ENCODE measurements at regions not wholly inside any gene's neighbourhood (a gene's known extent, or its start where the extent isn't known, plus 50 kb on each side); places are given as distances from the start of the nearest gene placed in this dataset.
"Not testable (repeated sequence)": the region's sequence is repeated elsewhere in the genome, so short reads cannot be mapped to it uniquely, and the experiment has no call there.

- no peak overlapping the region for H3K4me3 Mint-ChIP-seq
- CTCF ChIA-PET, result no interaction called here
- POLR2A ChIA-PET, result no interaction called here
- no peaks in the 10 kb centered on the region for H3K36me3 Mint-ChIP-seq (ENCODE audit: low read depth)
- no peak for DNase-seq
- H3K9me3 Mint-ChIP-seq, result peaks cover 5% of the 10 kb centered on the region
- H3K4me1 Mint-ChIP-seq, result no peaks in the 10 kb centered on the region
- no peak overlapping the region for H3K27ac Mint-ChIP-seq
- no peaks in the 10 kb centered on the region for H3K27me3 Mint-ChIP-seq
Observed at GRCh38 chr2:77649856-77650255, 127.7 kb upstream of the LRRTM4 start.

GRCh38 chr2:77652499-77652898, 130.3 kb upstream of the LRRTM4 start:
- H3K27ac Mint-ChIP-seq, result no peak overlapping the region
- no peak for DNase-seq
- H3K4me3 Mint-ChIP-seq, result no peak overlapping the region
- no peaks in the 10 kb centered on the region for H3K4me1 Mint-ChIP-seq
- H3K27me3 Mint-ChIP-seq, result no peaks in the 10 kb centered on the region
- CTCF ChIA-PET, result no interaction called here
- POLR2A ChIA-PET, result no interaction called here
- H3K9me3 Mint-ChIP-seq, result peaks cover 5% of the 10 kb centered on the region
- no peaks in the 10 kb centered on the region for H3K36me3 Mint-ChIP-seq (ENCODE audit: low read depth)

GRCh38 chr2:77664491-77664890, 142.3 kb upstream of the LRRTM4 start:
- Mint-ChIP-seq H3K36me3 (ENCODE audit: low read depth) (no peaks in the 10 kb centered on the region), H3K4me1 (no peaks in the 10 kb centered on the region), H3K9me3 (peaks cover 5% of the 10 kb centered on the region), H3K27me3 (no peaks in the 10 kb centered on the region), H3K4me3 (no peak overlapping the region), H3K27ac (no peak overlapping the region)
- ChIA-PET POLR2A (no interaction called here), CTCF (no interaction called here)
- DNase-seq, result no peak

- ChIA-PET CTCF (no interaction called here), POLR2A (no interaction called here)
- Mint-ChIP-seq H3K27me3 (no peaks in the 10 kb centered on the region), H3K36me3 (ENCODE audit: low read depth) (no peaks in the 10 kb centered on the region), H3K27ac (no peak overlapping the region), H3K4me3 (no peak overlapping the region), H3K9me3 (peaks cover 5% of the 10 kb centered on the region), H3K4me1 (no peaks in the 10 kb centered on the region)
- no peak for DNase-seq
Observed at GRCh38 chr2:77666251-77666980, 144.2 kb upstream of the LRRTM4 start.

- POLR2A ChIA-PET; CTCF ChIA-PET; H3K27me3 Mint-ChIP-seq; DNase-seq; H3K4me3 Mint-ChIP-seq; H3K9me3 Mint-ChIP-seq; H3K4me1 Mint-ChIP-seq; H3K27ac Mint-ChIP-seq; H3K36me3 Mint-ChIP-seq (ENCODE audit: low read depth): not testable (repeated sequence)
Observed at GRCh38 chr2:77684543-77685319, 162.6 kb upstream of the LRRTM4 start.

- no peaks in the 10 kb centered on the region for H3K4me1 Mint-ChIP-seq
- no peaks in the 10 kb centered on the region for H3K27me3 Mint-ChIP-seq
- H3K4me3 Mint-ChIP-seq, result no peak overlapping the region
- H3K9me3 Mint-ChIP-seq, result peaks cover 6% of the 10 kb centered on the region
- ChIA-PET POLR2A (no interaction called here), CTCF (no interaction called here)
- no peak for DNase-seq
- H3K36me3 Mint-ChIP-seq (ENCODE audit: low read depth), result no peaks in the 10 kb centered on the region
- H3K27ac Mint-ChIP-seq, result no peak overlapping the region
Observed at GRCh38 chr2:77712601-77713000, 190.4 kb upstream of the LRRTM4 start.

GRCh38 chr2:77713412-77713811, 191.2 kb upstream of the LRRTM4 start:
- Mint-ChIP-seq H3K4me1 (no peaks in the 10 kb centered on the region), H3K4me3 (no peak overlapping the region), H3K9me3 (peaks cover 6% of the 10 kb centered on the region), H3K27me3 (no peaks in the 10 kb centered on the region), H3K27ac (no peak overlapping the region), H3K36me3 (ENCODE audit: low read depth) (no peaks in the 10 kb centered on the region)
- ChIA-PET CTCF (no interaction called here), POLR2A (no interaction called here)
- DNase-seq, result no peak

- no peaks in the 10 kb centered on the region for H3K36me3 Mint-ChIP-seq (ENCODE audit: low read depth)
- DNase-seq, result no peak
- H3K9me3 Mint-ChIP-seq, result no peaks in the 10 kb centered on the region
- H3K27ac Mint-ChIP-seq, result no peak overlapping the region
- no peak overlapping the region for H3K4me3 Mint-ChIP-seq
- POLR2A ChIA-PET, result no interaction called here
- no peaks in the 10 kb centered on the region for H3K27me3 Mint-ChIP-seq
- CTCF ChIA-PET, result no interaction called here
- H3K4me1 Mint-ChIP-seq, result no peaks in the 10 kb centered on the region
Observed at GRCh38 chr2:77720115-77720514, 197.9 kb upstream of the LRRTM4 start.

GRCh38 chr2:77721593-77721992, 199.4 kb upstream of the LRRTM4 start:
- H3K4me3 Mint-ChIP-seq, result no peak overlapping the region
- POLR2A ChIA-PET, result no interaction called here
- no peaks in the 10 kb centered on the region for H3K27me3 Mint-ChIP-seq
- no peak for DNase-seq
- H3K27ac Mint-ChIP-seq, result no peak overlapping the region
- CTCF ChIA-PET, result no interaction called here
- H3K4me1 Mint-ChIP-seq, result no peaks in the 10 kb centered on the region
- H3K9me3 Mint-ChIP-seq, result peaks cover 5% of the 10 kb centered on the region
- no peaks in the 10 kb centered on the region for H3K36me3 Mint-ChIP-seq (ENCODE audit: low read depth)

GRCh38 chr2:77725045-77725444, 202.9 kb upstream of the LRRTM4 start:
- Mint-ChIP-seq H3K27me3 (no peaks in the 10 kb centered on the region), H3K4me3 (no peak overlapping the region), H3K36me3 (ENCODE audit: low read depth) (no peaks in the 10 kb centered on the region), H3K4me1 (no peaks in the 10 kb centered on the region), H3K27ac (no peak overlapping the region), H3K9me3 (peaks cover 5% of the 10 kb centered on the region)
- no peak for DNase-seq
- CTCF ChIA-PET, result no interaction called here
- POLR2A ChIA-PET, result no interaction called here

GRCh38 chr2:77734662-77735340, 212.6 kb upstream of the LRRTM4 start:
- H3K36me3 Mint-ChIP-seq (ENCODE audit: low read depth); H3K4me1 Mint-ChIP-seq; POLR2A ChIA-PET; H3K4me3 Mint-ChIP-seq; DNase-seq; CTCF ChIA-PET; H3K27me3 Mint-ChIP-seq; H3K9me3 Mint-ChIP-seq; H3K27ac Mint-ChIP-seq: not testable (repeated sequence)

GRCh38 chr2:77737236-77737635, 215.1 kb upstream of the LRRTM4 start:
- Mint-ChIP-seq H3K27ac (no peak overlapping the region), H3K27me3 (no peaks in the 10 kb centered on the region), H3K9me3 (peaks cover 5% of the 10 kb centered on the region), H3K36me3 (ENCODE audit: low read depth) (no peaks in the 10 kb centered on the region), H3K4me3 (no peak overlapping the region), H3K4me1 (no peaks in the 10 kb centered on the region)
- CTCF ChIA-PET, result no interaction called here
- no peak for DNase-seq
- POLR2A ChIA-PET, result no interaction called here

- no peak overlapping the region for H3K4me3 Mint-ChIP-seq
- POLR2A ChIA-PET, result no interaction called here
- H3K27me3 Mint-ChIP-seq, result no peaks in the 10 kb centered on the region
Observed at GRCh38 chr2:77746780-77747179, 224.6 kb upstream of the LRRTM4 start.

More at GRCh38 chr2:77746780-77747179, 224.6 kb upstream of the LRRTM4 start:
- Mint-ChIP-seq H3K9me3 (no peaks in the 10 kb centered on the region), H3K4me1 (no peaks in the 10 kb centered on the region), H3K36me3 (ENCODE audit: low read depth) (no peaks in the 10 kb centered on the region), H3K27ac (no peak overlapping the region)
- DNase-seq, result no peak
- CTCF ChIA-PET, result no interaction called here

All from activated CD4-positive, alpha-beta T cell treated with anti-CD3 and anti-CD28 coated beads, Interleukin-2, amount 10 ng/mL, durations not matched to agents 7 days and 5 days (primary cell).